IPS DF 19.7 (cell line): ENCODE measurements at regions not wholly inside any gene's neighbourhood (a gene's known extent, or its start where the extent isn't known, plus 50 kb on each side); places are given as distances from the start of the nearest gene placed in this dataset.
"Not testable (repeated sequence)": the region's sequence is repeated elsewhere in the genome, so short reads cannot be mapped to it uniquely, and the experiment has no call there.

ENCODE experiments used
- DNase-seq: peaks from one replicate; pipeline ENCODE4 v3.0.0-alpha.2; 2013; ENCODE audit warnings: low read depth, low spot score

DNA sequence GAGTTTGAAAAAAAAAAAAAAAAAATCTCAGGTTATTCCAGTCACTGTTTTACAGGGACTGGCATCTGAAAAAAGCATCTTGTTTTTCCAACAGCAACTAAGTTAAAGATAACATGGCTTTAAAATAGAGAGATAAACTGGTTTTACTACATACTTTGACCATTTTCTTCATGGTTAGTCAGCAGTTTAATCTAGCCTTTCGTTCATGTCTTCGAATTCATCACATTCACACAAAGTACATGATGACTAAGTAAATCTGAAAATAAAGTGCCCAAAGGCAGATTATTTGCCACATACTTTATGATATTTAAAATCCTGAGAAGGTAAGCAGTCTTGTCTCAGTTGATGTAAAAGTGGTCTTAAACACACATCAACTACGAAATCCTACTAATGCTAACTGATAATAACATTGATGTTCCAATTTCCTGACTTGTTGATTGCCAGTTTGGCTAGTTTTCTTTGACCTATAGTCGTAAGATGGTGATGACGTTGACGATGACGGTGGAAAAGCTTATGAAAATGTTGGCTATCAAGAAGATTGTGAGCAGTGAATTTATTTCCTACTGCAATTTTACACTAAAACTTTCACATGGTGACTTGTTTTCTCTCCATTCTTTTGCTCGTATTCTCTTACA, 540.5 kb upstream of the BOD1L1 start:
- no peak for DNase-seq

DNA sequence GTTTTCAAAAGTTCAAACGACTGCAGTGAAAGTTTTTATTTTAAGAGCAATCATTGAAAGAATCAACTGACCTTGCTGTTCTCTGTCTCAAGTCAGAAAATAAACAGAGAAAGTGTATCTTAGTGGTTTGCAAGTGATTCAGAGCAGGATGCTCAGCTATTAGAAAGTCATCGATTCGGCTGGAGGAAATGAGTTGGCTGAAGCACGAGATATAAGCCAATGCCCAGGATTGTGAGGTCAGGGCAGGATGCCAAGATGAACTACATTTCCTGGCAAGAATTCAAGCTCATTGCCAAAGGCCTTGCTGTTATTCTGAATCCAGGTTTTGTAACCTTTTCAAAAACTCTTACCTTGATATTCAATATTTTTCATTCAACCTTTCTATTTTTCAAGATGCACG, 541.4 kb upstream of the BOD1L1 start:
- DNase-seq: no peak

DNA sequence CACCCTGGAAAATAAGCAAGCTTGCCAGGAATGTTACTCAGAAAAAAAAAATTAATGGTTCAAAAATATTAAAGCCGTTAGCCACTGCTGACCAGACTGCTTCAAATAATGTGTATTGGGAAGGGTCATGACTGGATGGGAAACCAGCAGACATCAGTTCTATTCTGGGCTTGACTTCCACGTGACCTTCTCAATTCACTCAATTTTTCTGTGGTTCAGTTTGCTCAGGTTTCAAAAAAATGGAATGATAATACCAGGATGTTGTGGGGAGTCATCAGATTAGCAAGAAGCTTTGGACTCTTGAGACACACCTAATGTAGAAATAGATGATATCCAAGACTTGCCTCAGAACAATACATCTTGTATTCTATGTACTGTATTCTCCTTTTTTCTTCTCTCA, 541.9 kb upstream of the BOD1L1 start:
- no peak for DNase-seq

DNA sequence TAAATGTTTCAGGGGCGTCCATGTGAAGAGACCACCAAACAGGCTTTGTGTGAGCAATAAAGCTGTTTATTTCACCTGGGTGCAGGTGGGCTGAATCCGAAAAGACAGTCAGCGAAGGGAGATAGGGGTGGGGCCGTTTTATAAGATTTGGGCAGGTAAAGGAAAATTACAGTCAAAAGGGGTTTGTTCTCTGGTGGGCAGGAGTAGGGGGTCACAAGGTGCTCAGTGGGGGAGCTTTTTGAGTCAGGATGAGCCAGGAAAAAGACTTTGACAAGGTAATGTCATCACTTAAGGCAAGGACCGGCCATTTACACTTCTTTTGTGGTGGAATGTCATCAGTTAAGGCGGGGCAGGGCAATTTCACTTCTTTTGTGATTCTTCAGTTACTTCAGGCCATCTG, 542.4 kb upstream of the BOD1L1 start:
- not testable (repeated sequence) for DNase-seq

DNA sequence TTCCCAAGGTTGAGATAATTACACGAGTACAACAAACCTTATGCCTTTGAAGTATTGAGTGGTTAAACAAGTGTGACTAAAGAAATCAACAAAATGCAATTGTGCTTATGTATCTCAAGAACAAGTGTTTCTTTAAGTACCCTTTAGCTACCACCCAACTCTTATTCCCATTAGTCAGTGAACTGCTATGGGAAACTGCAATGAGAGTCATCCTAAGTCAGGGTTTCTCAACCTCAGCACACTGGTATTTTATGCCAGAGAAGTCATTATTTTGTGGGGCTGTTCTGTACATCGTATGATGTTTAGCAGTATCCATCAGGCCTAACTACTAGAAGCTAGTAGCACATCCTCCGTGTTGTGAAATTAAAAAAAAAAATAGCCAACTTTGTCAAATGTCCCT, 549.1 kb upstream of the BOD1L1 start:
- no peak for DNase-seq

DNA sequence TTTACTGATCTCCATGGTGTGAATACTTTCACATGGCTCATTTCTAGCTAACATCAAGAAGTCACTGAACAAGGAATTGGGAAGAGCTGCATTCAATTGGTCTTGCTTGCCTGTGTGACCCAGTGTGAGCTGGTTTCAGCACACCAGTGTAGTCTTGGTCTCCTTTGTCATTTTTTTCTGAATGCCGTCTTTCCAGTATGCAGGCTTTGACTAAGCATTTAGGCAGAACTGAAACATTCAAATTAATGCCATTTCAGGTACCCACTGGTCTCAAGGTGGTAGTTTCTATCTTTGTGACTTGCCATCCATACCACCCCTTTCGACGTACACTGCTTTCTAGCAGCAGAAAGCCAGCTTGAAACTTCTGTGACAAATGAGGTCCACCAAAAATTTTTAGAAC, 550.5 kb upstream of the BOD1L1 start:
- DNase-seq: no peak

DNA sequence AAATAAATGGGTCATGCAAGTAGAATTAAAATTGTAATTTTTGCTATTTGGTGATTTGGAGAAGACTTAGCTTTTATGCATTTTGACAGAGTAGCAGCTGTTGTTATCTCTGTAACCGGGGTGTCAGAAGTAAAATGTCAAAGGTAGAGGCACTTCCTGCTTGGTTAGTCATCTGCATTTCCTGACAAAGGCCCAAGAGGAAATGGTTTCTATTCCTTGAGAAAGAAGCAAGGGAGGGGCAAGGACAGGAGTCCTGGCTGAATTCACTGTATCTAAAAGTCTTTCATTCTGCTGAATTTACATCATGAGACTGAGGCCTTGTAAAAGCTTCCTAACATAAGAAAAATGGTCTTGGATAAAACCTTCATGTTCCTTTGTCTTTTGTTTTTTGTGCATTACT, 550.9 kb upstream of the BOD1L1 start:
- DNase-seq: no peak

DNA sequence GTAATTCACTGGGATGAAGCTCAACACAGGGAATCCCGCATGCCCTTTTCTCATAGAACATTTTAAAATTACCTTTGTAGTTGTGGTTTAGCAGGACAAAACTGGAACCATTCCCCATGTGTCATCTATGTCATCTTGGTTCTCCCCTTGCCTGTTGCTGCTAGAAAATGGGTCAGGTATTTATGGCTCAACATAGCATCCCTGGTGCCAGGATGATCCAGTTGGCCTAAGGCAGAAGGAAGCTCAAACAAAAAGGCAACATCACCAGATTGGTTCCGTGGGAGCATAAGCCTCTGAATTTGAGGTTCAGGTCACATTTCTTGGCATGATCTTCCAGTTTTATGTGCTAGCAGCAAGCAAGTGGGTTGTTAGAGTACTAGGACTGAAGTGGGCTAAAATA, 552.6 kb upstream of the BOD1L1 start:
- no peak for DNase-seq

DNA sequence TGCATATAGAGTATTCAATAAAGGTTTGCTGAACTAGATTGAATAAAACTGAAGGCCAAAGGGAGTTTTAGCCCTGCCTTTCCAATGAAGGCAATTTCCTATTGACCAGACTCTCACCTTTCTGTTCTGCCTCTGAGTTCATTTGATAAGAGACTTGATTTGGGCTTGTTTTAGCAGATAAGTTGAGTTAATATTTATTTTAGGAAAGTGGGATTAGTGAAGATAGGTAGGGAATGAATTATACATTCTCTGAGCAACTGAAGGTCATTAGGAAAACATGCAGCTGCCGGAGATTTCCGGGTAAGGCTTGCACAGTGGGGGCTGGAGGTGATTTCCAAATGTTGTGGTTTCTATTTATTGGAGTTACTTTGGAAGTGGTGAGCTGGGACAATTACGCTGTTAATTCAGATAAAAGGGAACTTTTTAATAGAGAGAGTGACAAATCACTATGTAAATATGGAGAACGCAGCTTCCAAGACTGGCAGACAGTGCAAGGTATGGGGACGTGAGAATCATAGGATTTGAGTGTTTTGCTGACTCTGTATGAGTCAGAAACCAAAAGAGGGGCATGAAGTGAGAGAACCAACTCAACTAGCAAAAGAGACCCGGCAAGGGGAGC, 553.6 kb upstream of the BOD1L1 start:
- no peak for DNase-seq

DNA sequence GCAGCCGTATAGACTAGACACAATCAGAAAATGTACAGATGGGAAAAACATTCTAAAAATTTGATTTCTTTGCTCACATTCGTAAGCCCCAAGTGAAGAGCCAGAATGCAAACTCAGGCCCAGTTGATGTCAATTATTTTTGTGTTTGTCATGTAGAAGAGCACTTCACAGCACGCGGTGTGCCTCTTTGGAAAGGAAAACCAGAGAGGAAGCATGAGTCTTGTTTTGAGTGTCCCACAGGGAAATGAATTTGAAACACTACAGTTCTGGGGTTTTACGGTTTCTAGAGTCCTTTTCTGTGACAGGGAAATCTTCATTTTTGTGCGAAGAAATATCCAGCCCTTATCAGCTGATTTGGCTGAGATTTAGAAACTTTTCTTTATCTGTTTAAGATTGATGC, 554.6 kb upstream of the BOD1L1 start:
- DNase-seq: no peak

DNA sequence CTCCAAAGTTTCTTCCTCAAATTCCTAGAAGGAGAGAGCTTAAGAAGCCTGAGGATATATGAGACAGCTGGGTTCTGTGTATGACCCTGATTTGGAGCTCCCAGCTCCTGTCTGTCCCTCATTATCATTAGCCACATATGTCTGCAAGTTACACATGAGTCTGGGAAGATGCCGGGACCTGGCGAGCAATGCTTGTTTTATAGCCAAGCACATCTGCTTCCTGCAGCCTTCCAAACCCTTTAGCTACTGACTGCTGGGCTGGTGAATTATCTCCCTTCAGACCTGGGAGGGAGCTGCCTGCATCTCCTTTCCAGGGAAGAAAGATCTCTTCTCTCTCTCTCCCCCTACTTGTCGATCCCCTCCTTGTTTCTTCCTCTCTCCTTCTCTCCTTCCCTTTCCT, 556.7 kb upstream of the BOD1L1 start:
- no peak for DNase-seq

DNA sequence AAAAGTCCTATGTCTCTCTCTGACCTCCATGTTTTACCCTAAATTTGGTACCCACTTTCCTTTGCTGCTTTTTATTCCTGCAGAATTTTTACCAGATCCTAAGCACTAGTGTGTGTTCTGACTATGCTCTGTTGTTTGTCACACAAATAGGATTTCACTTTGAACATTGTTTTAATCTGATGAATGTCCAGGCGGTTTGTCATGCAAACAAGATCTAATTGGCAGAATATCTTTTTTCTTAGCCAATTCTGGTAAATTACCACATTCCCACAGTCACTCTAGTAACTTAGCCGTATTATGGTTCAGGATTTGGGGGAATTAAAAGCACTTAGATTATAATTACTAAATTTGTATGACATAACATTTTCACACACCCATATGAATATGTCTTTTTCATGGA, 557.2 kb upstream of the BOD1L1 start:
- DNase-seq: no peak

DNA sequence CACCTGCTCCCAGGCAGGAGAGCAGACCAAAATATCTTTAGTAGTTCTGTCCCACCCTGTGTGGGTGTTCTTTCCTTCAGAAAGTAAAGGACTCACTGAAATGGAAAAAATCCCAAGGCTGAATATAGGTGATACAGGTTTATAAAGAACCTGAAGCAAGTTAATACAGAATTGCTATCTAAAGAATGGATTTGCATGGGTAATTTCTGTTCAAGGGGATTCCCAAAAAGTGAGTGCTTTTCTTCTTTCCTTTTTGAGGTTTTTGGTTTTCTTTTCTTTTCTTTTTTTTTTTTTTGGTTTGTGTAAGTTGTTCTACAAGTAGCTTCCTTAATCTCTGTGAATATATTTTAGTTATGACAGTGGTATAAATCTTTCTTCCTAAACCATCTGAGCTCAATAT, 560.7 kb upstream of the BOD1L1 start:
- no peak for DNase-seq

DNA sequence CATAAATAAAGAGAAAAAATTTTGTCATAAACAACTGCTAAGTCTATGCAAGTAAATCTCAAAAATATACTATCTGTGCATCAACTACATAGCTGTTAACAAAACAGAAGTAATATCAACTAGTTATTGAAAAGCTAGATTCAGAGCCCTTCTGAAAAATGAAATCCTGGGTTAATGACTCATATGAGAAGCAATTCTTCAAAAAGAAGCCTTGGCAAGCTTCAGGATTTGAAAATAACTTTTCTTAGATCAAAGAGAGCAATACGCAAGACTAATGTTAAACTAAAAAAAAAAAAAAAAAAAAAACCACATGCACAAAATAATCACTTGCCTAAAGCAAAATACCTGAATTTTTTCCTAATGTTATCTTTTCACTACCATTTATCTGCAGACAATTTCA, 566.1 kb upstream of the BOD1L1 start:
- no peak for DNase-seq

DNA sequence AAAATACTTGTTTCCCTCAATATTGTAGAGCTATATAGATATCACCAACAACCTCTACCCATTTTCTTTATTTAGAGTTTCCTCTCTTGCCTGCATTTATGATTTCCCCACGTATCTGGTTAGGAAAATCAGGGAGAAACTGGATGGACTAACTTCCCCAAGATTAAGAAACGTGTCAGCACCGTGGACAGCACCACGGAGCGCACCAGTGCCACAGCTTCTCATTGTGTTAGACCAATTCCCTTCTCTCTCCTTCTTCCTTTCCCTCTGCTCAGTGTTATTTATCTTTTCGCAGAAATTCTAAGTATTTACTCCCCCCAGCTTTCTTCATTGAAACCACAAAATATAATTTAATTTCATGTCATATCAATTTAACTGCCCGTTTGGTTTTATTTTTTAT, 568.6 kb upstream of the BOD1L1 start:
- DNase-seq: no peak

DNA sequence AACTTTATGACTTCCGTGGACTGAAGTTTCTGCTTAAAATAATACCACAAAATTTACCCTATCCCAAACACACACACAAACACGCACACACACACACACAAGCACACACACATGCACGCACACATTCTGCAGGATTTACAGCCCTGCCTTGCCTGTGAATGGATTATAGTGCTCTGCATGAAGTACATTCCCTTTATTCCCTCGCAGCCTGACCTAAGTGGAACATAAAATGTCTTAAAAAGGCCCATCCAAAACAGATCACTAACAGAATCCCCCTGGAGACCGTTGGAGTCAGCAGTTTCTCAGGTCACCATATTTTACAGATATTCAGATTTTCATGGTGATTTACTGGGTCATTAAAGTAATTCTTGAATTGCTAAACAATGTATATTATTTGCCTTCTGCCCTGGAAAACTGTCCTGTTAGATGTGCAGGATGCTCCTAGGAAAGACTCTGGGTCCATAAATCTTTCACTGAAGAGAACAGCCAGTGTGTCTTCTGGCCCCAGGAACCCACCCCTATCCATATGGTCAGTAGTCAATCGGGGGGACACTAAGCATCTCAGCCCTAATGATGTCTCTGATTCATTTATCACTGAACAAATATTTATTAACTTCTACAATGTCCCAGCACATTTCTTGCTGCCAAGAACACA, 587.7 kb upstream of the BOD1L1 start:
- no peak for DNase-seq

DNA sequence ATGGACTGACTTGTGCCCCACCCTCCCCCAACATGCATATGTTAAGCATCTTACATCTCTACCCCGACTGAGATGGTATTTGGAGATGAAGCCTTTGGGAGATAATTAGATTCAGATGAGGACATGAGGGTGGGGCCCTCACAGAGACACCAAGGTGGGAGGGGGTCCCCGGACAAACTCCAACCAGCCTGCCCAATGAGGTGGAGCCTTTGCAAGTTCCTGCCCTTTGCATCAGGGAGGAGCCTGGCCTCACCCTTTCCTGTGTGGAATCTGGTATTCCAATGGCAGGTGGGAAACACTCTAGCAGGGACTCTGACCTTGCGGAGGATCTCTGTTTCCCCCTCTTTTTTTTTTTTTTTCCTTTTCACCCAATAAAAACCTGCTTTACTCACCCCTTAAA, 589.9 kb upstream of the BOD1L1 start:
- no peak for DNase-seq

DNA sequence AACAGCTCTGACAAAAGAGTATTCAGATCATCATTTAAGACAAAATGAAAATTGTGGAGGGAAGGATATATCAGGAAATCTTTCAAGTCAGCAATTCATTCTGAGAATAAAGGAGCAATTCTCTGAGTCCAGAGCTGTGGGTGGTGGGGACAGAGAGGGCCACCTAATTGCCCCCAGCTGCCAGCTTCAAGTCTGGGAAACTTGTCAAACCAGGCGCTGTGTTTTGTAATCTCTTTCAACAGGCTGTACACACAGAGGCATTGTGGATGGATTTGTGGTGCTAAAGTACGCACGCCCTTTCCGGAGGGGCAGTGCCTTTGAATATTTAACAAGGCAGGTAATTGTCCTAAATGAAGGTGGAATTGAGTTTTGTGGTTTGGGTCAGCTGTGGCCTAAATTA, 591.1 kb upstream of the BOD1L1 start:
- DNase-seq: no peak

DNA sequence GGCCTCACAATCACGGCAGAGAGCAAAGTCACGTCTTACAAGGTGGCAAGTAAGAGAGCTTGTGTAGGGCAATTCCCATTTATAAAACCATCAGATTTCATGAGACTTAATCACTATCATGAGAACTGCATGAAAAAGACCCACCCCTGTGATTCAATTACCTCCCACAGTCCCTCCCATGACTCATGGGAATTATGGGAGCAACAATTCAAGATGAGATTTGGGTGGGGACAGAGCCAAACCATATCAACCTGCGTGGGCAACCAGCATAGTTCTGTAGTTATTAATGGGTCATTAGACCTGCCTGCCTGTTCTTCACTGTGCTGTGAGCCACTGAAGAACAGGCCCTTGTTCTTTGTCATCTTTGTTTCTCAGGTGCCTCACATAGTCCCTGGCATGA, 593.7 kb upstream of the BOD1L1 start:
- DNase-seq: no peak

DNA sequence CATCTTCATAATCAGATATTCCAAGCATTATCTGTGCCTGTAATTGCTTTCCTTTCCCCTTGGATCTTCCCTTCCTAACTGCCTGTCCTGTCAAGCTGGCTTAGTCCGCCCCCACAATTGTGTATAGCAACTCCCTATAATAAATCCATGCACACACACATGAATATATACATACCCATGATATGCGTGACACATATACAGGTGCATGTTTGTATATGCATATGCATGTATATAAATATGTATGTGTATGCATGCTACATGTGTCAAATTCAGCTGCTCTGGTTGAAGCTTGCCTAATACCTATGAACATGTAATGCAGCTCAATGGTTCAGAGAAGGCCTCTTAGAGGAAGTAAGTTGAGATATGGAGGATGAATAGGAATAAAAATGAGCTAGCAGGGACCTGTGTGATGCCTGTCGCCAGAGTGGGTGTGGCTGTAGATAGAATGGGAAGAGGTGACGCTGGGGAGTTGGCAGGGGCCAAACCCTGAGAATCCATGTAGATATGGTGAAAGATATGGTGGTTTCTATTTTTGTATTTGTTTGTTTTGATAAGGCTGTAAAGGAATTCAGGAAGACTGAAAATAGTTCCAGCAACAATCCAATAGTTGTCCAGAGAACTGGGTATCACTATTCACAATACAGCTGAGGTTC, 595.0 kb upstream of the BOD1L1 start:
- no peak for DNase-seq

DNA sequence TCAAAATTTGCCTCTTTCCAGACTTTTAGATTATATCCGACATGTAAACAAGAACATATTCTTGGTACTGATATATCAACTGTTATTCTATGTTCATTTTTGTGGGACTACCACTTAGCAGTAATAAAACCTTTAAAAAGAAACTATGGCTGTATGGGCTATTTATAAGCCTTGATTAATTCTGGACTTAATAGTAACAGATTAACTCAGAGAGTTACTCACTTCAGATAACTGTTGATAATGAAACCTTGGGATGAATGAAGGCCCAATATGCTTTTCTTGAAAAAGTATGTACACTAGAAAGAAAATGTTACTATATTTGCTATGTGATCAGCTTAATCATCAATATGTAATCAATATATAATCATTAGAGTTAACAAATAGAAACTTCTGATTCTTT, 595.9 kb upstream of the BOD1L1 start:
- DNase-seq: no peak

DNA sequence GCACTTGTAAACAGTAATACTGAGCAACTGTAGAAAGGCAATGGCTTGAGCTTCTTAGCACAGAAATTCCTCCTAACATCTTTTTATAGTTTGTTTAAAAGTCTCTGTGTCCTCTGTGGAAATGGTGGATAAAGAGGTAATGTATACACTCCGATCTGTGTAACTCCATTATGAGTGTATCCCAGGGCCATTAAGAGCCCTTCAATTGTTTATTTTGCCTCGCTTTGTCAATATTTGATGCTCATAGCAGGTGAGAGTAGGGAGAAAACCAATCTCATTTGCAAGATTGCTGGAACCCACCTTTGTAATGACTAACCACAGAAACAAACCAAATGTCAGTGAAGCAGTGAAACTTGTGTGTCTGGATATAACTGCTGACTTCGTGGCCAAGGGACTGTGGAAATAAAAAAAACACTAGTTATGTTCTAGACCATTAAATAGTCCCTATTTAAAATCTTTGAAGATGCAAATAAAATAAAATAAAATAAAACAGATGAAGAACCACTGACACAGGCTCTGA, 598.2 kb upstream of the BOD1L1 start:
- DNase-seq: no peak

DNA sequence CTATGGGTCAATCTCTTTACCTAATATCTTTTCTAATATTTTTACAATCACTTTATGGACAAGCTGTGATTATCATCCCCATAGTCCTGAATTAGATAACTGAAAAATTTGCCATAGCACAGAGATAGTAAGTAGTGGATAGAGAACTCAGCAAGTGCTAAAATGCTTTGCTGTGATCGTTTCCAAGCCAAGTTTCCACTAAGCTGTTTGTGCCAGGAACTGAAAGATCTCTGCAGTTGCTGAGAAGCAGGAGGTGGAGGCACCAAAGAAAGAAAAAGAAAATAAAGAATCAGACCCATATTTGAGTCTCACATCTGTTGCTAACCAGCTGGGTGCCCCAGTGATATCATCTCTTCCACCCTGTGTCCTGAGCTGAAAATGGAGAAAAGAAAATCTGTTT, 605.6 kb upstream of the BOD1L1 start:
- DNase-seq: no peak
